Liver (tissue), 3 donors: ENCODE measurements at regions not wholly inside any gene's neighbourhood (a gene's known extent, or its start where the extent isn't known, plus 50 kb on each side); places are given as distances from the start of the nearest gene placed in this dataset.

Experiments used
- ATF3 ChIP-seq: IDR thresholded peaks from 2 replicates; pipeline ENCODE4 v1.6.1; 2016; ENCODE audit warnings: antibody characterized with exemption
- CTCF ChIP-seq: fragments of 150-350 bp; IDR thresholded peaks from 2 replicates; pipeline ENCODE4 v1.5.1; 2017; ENCODE audit warnings: improper control_type of control experiment, low read depth, low read length; ENCODE audit not compliant: missing input control
- FOXA1 ChIP-seq: IDR thresholded peaks from 2 replicates; pipeline ENCODE4 v1.6.1; 2016; ENCODE audit warnings: antibody characterized with exemption
- GABPA ChIP-seq, 2 donors: IDR thresholded peaks in 1 of 2; conservative IDR thresholded peaks in 1 of 2; 2 replicates each; pipeline ENCODE4 v1.6.1; 2016; ENCODE audit warnings: antibody characterized with exemption in 2 of 2, mild to moderate bottlenecking in 1 of 2, moderate library complexity in 1 of 2
- HNF4A ChIP-seq, 2 donors: conservative IDR thresholded peaks; 2 replicates each; pipeline ENCODE4 v1.6.1; 2016; ENCODE audit warnings: antibody characterized with exemption in 2 of 2, mild to moderate bottlenecking in 2 of 2
- JUND ChIP-seq, 2 donors: IDR thresholded peaks; 2 replicates each; pipeline ENCODE4 v1.6.1; 2016; ENCODE audit warnings: antibody characterized with exemption in 2 of 2
- MAX ChIP-seq: IDR thresholded peaks from 2 replicates; pipeline ENCODE4 v1.6.1; 2016; ENCODE audit warnings: antibody characterized with exemption
- REST ChIP-seq: IDR thresholded peaks from 2 replicates; pipeline ENCODE4 v1.6.1; 2016; ENCODE audit warnings: antibody characterized with exemption, mild to moderate bottlenecking
- RXRA ChIP-seq, 2 donors: IDR thresholded peaks; 2 replicates each; pipeline ENCODE4 v1.6.1; 2017 to 2018; ENCODE audit warnings: antibody characterized with exemption in 2 of 2, mild to moderate bottlenecking in 1 of 2
- SP1 ChIP-seq: IDR thresholded peaks from 2 replicates; pipeline ENCODE4 v1.6.1; 2018; ENCODE audit warnings: antibody characterized with exemption, mild to moderate bottlenecking
- TAF1 ChIP-seq: conservative IDR thresholded peaks from 2 replicates; pipeline ENCODE4 v1.6.1; 2016; ENCODE audit warnings: antibody characterized with exemption, mild to moderate bottlenecking
- YY1 ChIP-seq: IDR thresholded peaks from 2 replicates; pipeline ENCODE4 v1.6.1; 2016; ENCODE audit warnings: antibody characterized with exemption, mild to moderate bottlenecking
- ZBTB33 ChIP-seq: IDR thresholded peaks from 2 replicates; pipeline ENCODE4 v1.6.1; 2016; ENCODE audit warnings: antibody characterized with exemption
- donor health status: healthy.
- donor health status: healthy.

- TF ChIP-seq GABPA (IDR thresholded peaks at IDR 0.05 in 1 of 2, conservative IDR thresholded peaks at IDR 0.05 in 1 of 2) (peak; percentile 51 to 75), CTCF (no peak), YY1 (peak; percentile 88), TAF1 (peak; percentile 61), REST (peak; percentile 90), JUND (IDR thresholded peaks at IDR 0.05) (peak; percentile 80 to 87), HNF4A (conservative IDR thresholded peaks at IDR 0.05) (peak; percentile 67 to 84), MAX (peak; percentile 98), ZBTB33 (peak; percentile 95), RXRA (IDR thresholded peaks at IDR 0.05) (peak; percentile 92 to 97), ATF3 (peak; percentile 87), SP1 (peak; percentile 100), FOXA1 (peak; percentile 93)
These were observed 83.2 kb upstream of the CLDN5 start for GRCh38 chr22:19607192-19608002.
